SU-DHL-6 (cell line): ENCODE measurements at regions not wholly inside any gene's neighbourhood (a gene's known extent, or its start where the extent isn't known, plus 50 kb on each side); places are given as distances from the start of the nearest gene placed in this dataset.
"Not testable (repeated sequence)": the region's sequence is repeated elsewhere in the genome, so short reads cannot be mapped to it uniquely, and the experiment has no call there.

Experiments used
- H2AFZ ChIP-seq: fragments of 200-600 bp; sonication (generic); 2 replicates; pipeline ENCODE4 v1.6.1; 2014; ENCODE audit warnings: low read depth, mild to moderate bottlenecking, moderate library complexity, mixed read lengths, antibody characterized with exemption, low read length; ENCODE audit not compliant: severe bottlenecking
- H3F3A ChIP-seq: fragments of 200-600 bp; shearing (Covaris generic); 2 replicates; pipeline ENCODE4 v1.6.0; 2016; ENCODE audit warnings: antibody characterized with exemption, mild to moderate bottlenecking; ENCODE audit not compliant: insufficient read depth
- H3K27ac ChIP-seq: fragments of 200-600 bp; sonication (generic); 2 replicates; pipeline ENCODE4 v1.5.1; 2016; ENCODE audit warnings: low read depth, mild to moderate bottlenecking, low read length, moderate library complexity, mixed read lengths
- H3K27me3 ChIP-seq: fragments of 200-600 bp; sonication (generic), shearing (Covaris generic); 2 replicates; pipeline ENCODE4 v1.6.0; 2014; ENCODE audit warnings: mild to moderate bottlenecking, low read length
- H3K36me3 ChIP-seq: fragments of 200-600 bp; sonication (generic); 2 replicates; pipeline ENCODE4 v1.6.1; 2014; ENCODE audit warnings: mild to moderate bottlenecking, low read length, mixed read lengths
- H3K4me2 ChIP-seq: fragments of 300-600, 200-600 bp; shearing (Covaris generic), sonication (generic); 2 replicates; pipeline ENCODE4 v1.6.0; 2014; ENCODE audit warnings: low read length, low read depth, mild to moderate bottlenecking; ENCODE audit not compliant: poor library complexity, severe bottlenecking
- H3K4me3 ChIP-seq: fragments of 200-600 bp; sonication (generic); 2 replicates; pipeline ENCODE4 v1.5.1; 2014; ENCODE audit warnings: antibody characterized with exemption, low read length, mild to moderate bottlenecking, mixed read lengths; ENCODE audit not compliant: insufficient read depth, poor library complexity, severe bottlenecking
- H3K79me2 ChIP-seq: fragments of 200-600 bp; sonication (generic); 2 replicates; pipeline ENCODE4 v1.6.1; 2014; ENCODE audit warnings: mild to moderate bottlenecking, low read length, moderate library complexity; ENCODE audit not compliant: insufficient read depth
- H3K9ac ChIP-seq: fragments of 200-600 bp; sonication (generic); 2 replicates; pipeline ENCODE4 v1.7.0; 2014; ENCODE audit warnings: mild to moderate bottlenecking, low read length
- H3K9me2 ChIP-seq: fragments of 200-600 bp; sonication (generic); replicated peaks from 2 replicates; pipeline ENCODE4 v1.6.1; 2014; ENCODE audit warnings: low read length; ENCODE audit not compliant: insufficient read depth
- H3K9me3 ChIP-seq: fragments of 200-600 bp; sonication (generic); 2 replicates; pipeline ENCODE4 v1.6.1; 2014; ENCODE audit warnings: low read length, mixed read lengths; ENCODE audit not compliant: insufficient read depth
- H4K20me1 ChIP-seq: fragments of 200-600 bp; sonication (generic); 2 replicates; pipeline ENCODE4 v1.6.1; 2014; ENCODE audit warnings: low read depth, mild to moderate bottlenecking, antibody characterized with exemption, low read length, moderate library complexity, mixed read lengths
- CTCF ChIP-seq: fragments of 200-600 bp; sonication (generic); IDR thresholded peaks from one replicate; pipeline ENCODE4 v1.5.1; 2017; ENCODE audit warnings: antibody characterized with exemption, mild to moderate bottlenecking, low read length, moderate library complexity; ENCODE audit not compliant: insufficient read depth, poor library complexity, severe bottlenecking
- EZH2phosphoT487 ChIP-seq: fragments of 200-600 bp; sonication (generic), shearing (Covaris generic); conservative IDR thresholded peaks from 2 replicates; pipeline ENCODE4 v1.6.1; 2018; ENCODE audit warnings: mild to moderate bottlenecking, antibody characterized with exemption, low read length, moderate library complexity, mixed read lengths

GRCh38 chr4:82124365-82124764 is 249.4 kb downstream of the HNRNPD start:
- Histone ChIP-seq H3K9me3 (no peaks in the 10 kb centered on the region), H3F3A (no peaks in the 10 kb centered on the region), H3K79me2 (no peaks in the 10 kb centered on the region), H4K20me1 (no peaks in the 10 kb centered on the region), H3K27me3 (no peaks in the 10 kb centered on the region), H3K36me3 (no peaks in the 10 kb centered on the region), H3K4me3 (no peak overlapping the region), H3K9ac (no peak overlapping the region), H2AFZ (no peak overlapping the region), H3K4me2 (no peak overlapping the region), H3K27ac (no peak overlapping the region), H3K9me2 (no peaks in the 10 kb centered on the region)
- TF ChIP-seq EZH2phosphoT487 (no peak), CTCF (no peak)

GRCh38 chr4:82123934-82124333 is 249.9 kb downstream of the HNRNPD start:
- H3K4me2 ChIP-seq: no peak overlapping the region
- H3K27ac ChIP-seq: no peak overlapping the region
- no peak for TF ChIP-seq EZH2phosphoT487
- no peak for TF ChIP-seq CTCF
- no peaks in the 10 kb centered on the region for H3K9me2 ChIP-seq
- H3K9me3 ChIP-seq: no peaks in the 10 kb centered on the region
- H3K79me2 ChIP-seq: no peaks in the 10 kb centered on the region
- H3K36me3 ChIP-seq: no peaks in the 10 kb centered on the region
- H3K4me3 ChIP-seq: no peak overlapping the region
- no peaks in the 10 kb centered on the region for H3F3A ChIP-seq
- no peak overlapping the region for H3K9ac ChIP-seq
- no peaks in the 10 kb centered on the region for H4K20me1 ChIP-seq
- H3K27me3 ChIP-seq: no peaks in the 10 kb centered on the region
- no peak overlapping the region for H2AFZ ChIP-seq

GRCh38 chr4:82115183-82115582 is 258.6 kb downstream of the HNRNPD start:
- H3F3A ChIP-seq, H3K9me2 ChIP-seq, H3K79me2 ChIP-seq, H3K4me3 ChIP-seq, H3K27me3 ChIP-seq, H4K20me1 ChIP-seq, H3K27ac ChIP-seq, H3K4me2 ChIP-seq, H3K9me3 ChIP-seq, H3K9ac ChIP-seq, H2AFZ ChIP-seq, H3K36me3 ChIP-seq: not testable (repeated sequence)

GRCh38 chr4:82108506-82108905 is 265.3 kb downstream of the HNRNPD start:
- Histone ChIP-seq H3K27ac (no peak overlapping the region), H4K20me1 (no peaks in the 10 kb centered on the region), H3K9ac (no peak overlapping the region), H3K9me3 (no peaks in the 10 kb centered on the region), H3K4me2 (no peak overlapping the region), H3K9me2 (no peaks in the 10 kb centered on the region), H2AFZ (no peak overlapping the region), H3K27me3 (no peaks in the 10 kb centered on the region), H3K4me3 (no peak overlapping the region), H3F3A (no peaks in the 10 kb centered on the region), H3K79me2 (no peaks in the 10 kb centered on the region), H3K36me3 (no peaks in the 10 kb centered on the region)
- no peak for TF ChIP-seq CTCF
- no peak for TF ChIP-seq EZH2phosphoT487
